Large intestine (tissue), 3 donors: ENCODE measurements at regions not wholly inside any gene's neighbourhood (a gene's known extent, or its start where the extent isn't known, plus 50 kb on each side); places are given as distances from the start of the nearest gene placed in this dataset.

Experiments used
- DNase-seq, 2 donors: peaks; one replicate each; pipeline versions ENCODE4 v3.0.0 to v3.0.0-alpha.2; 2013
- H3K27ac ChIP-seq: one replicate; pipeline ENCODE4 v1.5.1; 2013; ENCODE audit warnings: low read length
- H3K27me3 ChIP-seq: 2 replicates; pipeline ENCODE4 v1.6.1; 2013; ENCODE audit warnings: low read length; ENCODE audit not compliant: control insufficient read depth, insufficient read depth
- H3K36me3 ChIP-seq: 2 replicates; pipeline ENCODE4 v1.6.1; 2013; ENCODE audit warnings: low read length; ENCODE audit not compliant: control insufficient read depth, insufficient read depth
- H3K4me1 ChIP-seq: one replicate; pipeline ENCODE4 v1.6.1; 2013; ENCODE audit warnings: low read length; ENCODE audit not compliant: control insufficient read depth, insufficient read depth
- H3K4me3 ChIP-seq: one replicate; pipeline ENCODE4 v1.5.1; 2013; ENCODE audit warnings: low read length
- H3K9me3 ChIP-seq: one replicate; pipeline ENCODE4 v1.6.1; 2013; ENCODE audit warnings: mild to moderate bottlenecking, low read depth, low read length, moderate library complexity; ENCODE audit not compliant: control insufficient read depth
- WGBS: methylation state at CpG from one replicate; pipeline ENCODE4 v1.1.5; 2013; ENCODE audit warnings: low lambda C conversion rate; ENCODE audit not compliant: insufficient coverage; 5-methylcytosine and 5-hydroxymethylcytosine counted together

- Histone ChIP-seq H3K9me3 (peaks cover 5% of the 10 kb centered on the region), H3K4me3 (no peak overlapping the region), H3K4me1 (no peaks in the 10 kb centered on the region), H3K27me3 (no peaks in the 10 kb centered on the region), H3K27ac (no peak overlapping the region), H3K36me3 (no peaks in the 10 kb centered on the region)
- DNase-seq: no peak
- no CpG with 5 or more reads among the region's 4 CpGs for WGBS
Observed at GRCh38 chr9:19554529-19554928, 145.7 kb downstream of the ACER2 start.

- no peak overlapping the region for H3K4me3 ChIP-seq
- no peak for DNase-seq
- H3K4me1 ChIP-seq: no peaks in the 10 kb centered on the region
- H3K36me3 ChIP-seq: no peaks in the 10 kb centered on the region
- H3K27me3 ChIP-seq: no peaks in the 10 kb centered on the region
- peaks cover 5% of the 10 kb centered on the region for H3K9me3 ChIP-seq
- no peak overlapping the region for H3K27ac ChIP-seq
Observed at GRCh38 chr9:19553441-19553840, 144.6 kb downstream of the ACER2 start.

- DNase-seq: no peak
- no peak overlapping the region for H3K4me3 ChIP-seq
- H3K27ac ChIP-seq: no peak overlapping the region
- H3K4me1 ChIP-seq: no peaks in the 10 kb centered on the region
- no peaks in the 10 kb centered on the region for H3K36me3 ChIP-seq
- H3K9me3 ChIP-seq: peaks cover 1% of the 10 kb centered on the region
- no peaks in the 10 kb centered on the region for H3K27me3 ChIP-seq
- WGBS: 40% methylated on average over 1 of the region's 3 CpGs
Observed at GRCh38 chr9:19552282-19553105, 143.7 kb downstream of the ACER2 start.

GRCh38 chr9:19551124-19551929, 142.5 kb downstream of the ACER2 start:
- no peaks in the 10 kb centered on the region for H3K27me3 ChIP-seq
- DNase-seq: no peak
- H3K4me1 ChIP-seq: no peaks in the 10 kb centered on the region
- H3K4me3 ChIP-seq: no peak overlapping the region
- WGBS: 100% methylated on average over 1 of the region's 8 CpGs
- H3K9me3 ChIP-seq: no peaks in the 10 kb centered on the region
- H3K27ac ChIP-seq: no peak overlapping the region
- no peaks in the 10 kb centered on the region for H3K36me3 ChIP-seq

- Histone ChIP-seq H3K4me3 (no peak overlapping the region), H3K9me3 (no peaks in the 10 kb centered on the region), H3K4me1 (no peaks in the 10 kb centered on the region), H3K27me3 (no peaks in the 10 kb centered on the region), H3K36me3 (no peaks in the 10 kb centered on the region), H3K27ac (no peak overlapping the region)
- 83% methylated on average over 6 of the region's 7 CpGs for WGBS
- no peak for DNase-seq
Observed at GRCh38 chr9:19550009-19550408, 141.2 kb downstream of the ACER2 start.

- no peaks in the 10 kb centered on the region for H3K4me1 ChIP-seq
Observed at GRCh38 chr9:19533373-19533772, 124.6 kb downstream of the ACER2 start.

GRCh38 chr9:19527663-19528062, 118.9 kb downstream of the ACER2 start:
- no peak overlapping the region for H3K27ac ChIP-seq
- H3K27me3 ChIP-seq: no peaks in the 10 kb centered on the region
- no peaks in the 10 kb centered on the region for H3K36me3 ChIP-seq
- DNase-seq: no peak
- WGBS: no CpG with 5 or more reads among the region's 3 CpGs
- H3K4me3 ChIP-seq: no peak overlapping the region
- no peaks in the 10 kb centered on the region for H3K9me3 ChIP-seq
- H3K4me1 ChIP-seq: no peaks in the 10 kb centered on the region

More at GRCh38 chr9:19533373-19533772, 124.6 kb downstream of the ACER2 start:
- no peak for DNase-seq
- Histone ChIP-seq H3K27me3 (no peaks in the 10 kb centered on the region), H3K9me3 (no peaks in the 10 kb centered on the region), H3K36me3 (no peaks in the 10 kb centered on the region), H3K27ac (no peak overlapping the region), H3K4me3 (no peak overlapping the region)
- no CpG with 5 or more reads among the region's 3 CpGs for WGBS

- no CpG with 5 or more reads among the region's 2 CpGs for WGBS
- Histone ChIP-seq H3K27ac (no peak overlapping the region), H3K4me3 (no peak overlapping the region), H3K36me3 (no peaks in the 10 kb centered on the region), H3K27me3 (peaks cover 1% of the 10 kb centered on the region), H3K9me3 (no peaks in the 10 kb centered on the region), H3K4me1 (no peaks in the 10 kb centered on the region)
- no peak for DNase-seq
Observed at GRCh38 chr9:19522558-19522957, 113.7 kb downstream of the ACER2 start.

GRCh38 chr9:19521205-19521604, 112.4 kb downstream of the ACER2 start:
- Histone ChIP-seq H3K27me3 (peaks cover 3% of the 10 kb centered on the region), H3K4me3 (no peak overlapping the region), H3K4me1 (no peaks in the 10 kb centered on the region), H3K9me3 (no peaks in the 10 kb centered on the region), H3K36me3 (no peaks in the 10 kb centered on the region), H3K27ac (no peak overlapping the region)
- no peak for DNase-seq
- no CpG with 5 or more reads among the region's 2 CpGs for WGBS

GRCh38 chr9:19517202-19517942, 108.6 kb downstream of the ACER2 start:
- H3K27me3 ChIP-seq: peaks cover 5% of the 10 kb centered on the region
- no CpG with 5 or more reads among the region's 3 CpGs for WGBS
- no peak overlapping the region for H3K27ac ChIP-seq
- no peak for DNase-seq
- H3K36me3 ChIP-seq: no peaks in the 10 kb centered on the region
- no peak overlapping the region for H3K4me3 ChIP-seq
- H3K4me1 ChIP-seq: peaks cover 4% of the 10 kb centered on the region
- no peaks in the 10 kb centered on the region for H3K9me3 ChIP-seq
